ENCODE measurements at regions not wholly inside any gene's neighbourhood (a gene's known extent, or its start where the extent isn't known, plus 50 kb on each side); places are given as distances from the start of the nearest gene placed in this dataset.

GRCh38 chr4:186422296-186422695, 133.1 kb downstream of the MTNR1A start:
- 60 to 83% (median 73%) methylated on average over 2 of the region's 2 CpGs for WGBS, 4 donors
- TF ChIP-seq CTCF (IDR thresholded peaks at IDR 0.05) (no peak), POLR2A (IDR thresholded peaks at IDR 0.05) (no peak)
- no peak for DNase-seq

GRCh38 chr4:186416451-186417060, 138.8 kb downstream of the MTNR1A start:
- no peak for DNase-seq
- no peak for TF ChIP-seq CTCF (IDR thresholded peaks at IDR 0.05)
- no peak for TF ChIP-seq POLR2A (IDR thresholded peaks at IDR 0.05)

More at GRCh38 chr4:186422296-186422695, 133.1 kb downstream of the MTNR1A start:
- no peaks in the 10 kb centered on the region for H3K36me3 ChIP-seq (replicated peaks in 1 of 2)
- H3K27ac ChIP-seq: no peak overlapping the region
- H3K4me1 ChIP-seq (replicated peaks in 1 of 2): no peaks in the 10 kb centered on the region
- no peaks in the 10 kb centered on the region for H3K27me3 ChIP-seq
- H3K9me3 ChIP-seq (replicated peaks in 1 of 3): no peaks in the 10 kb centered on the region
- no peak overlapping the region for H3K4me3 ChIP-seq
- intact Hi-C loops (cut with DNase I): no loop called here

GRCh38 chr4:186414390-186414789, 141.0 kb downstream of the MTNR1A start:
- Histone ChIP-seq H3K27me3 (no peaks in the 10 kb centered on the region), H3K4me3 (no peak overlapping the region), H3K9me3 (replicated peaks in 1 of 3) (no peaks in the 10 kb centered on the region), H3K36me3 (replicated peaks in 1 of 2) (no peaks in the 10 kb centered on the region), H3K4me1 (replicated peaks in 1 of 2) (no peaks in the 10 kb centered on the region), H3K27ac (no peak overlapping the region)
- 82 to 96% (median 87%) methylated on average over 1 of the region's 1 CpG for WGBS, 4 donors
- intact Hi-C loops (cut with DNase I): no loop called here
- TF ChIP-seq CTCF (IDR thresholded peaks at IDR 0.05) (no peak), POLR2A (IDR thresholded peaks at IDR 0.05) (no peak)
- DNase-seq: no peak

More at GRCh38 chr4:186416451-186417060, 138.8 kb downstream of the MTNR1A start:
- no peak overlapping the region for H3K4me3 ChIP-seq
- intact Hi-C loops (cut with DNase I): no loop called here
- H3K4me1 ChIP-seq (replicated peaks in 1 of 2): no peaks in the 10 kb centered on the region
- 41 to 55% (median 49%) methylated on average over 5 of the region's 5 CpGs for WGBS, 4 donors
- H3K27me3 ChIP-seq: no peaks in the 10 kb centered on the region
- H3K27ac ChIP-seq: no peak overlapping the region
- no peaks in the 10 kb centered on the region for H3K36me3 ChIP-seq (replicated peaks in 1 of 2)
- no peaks in the 10 kb centered on the region for H3K9me3 ChIP-seq (replicated peaks in 1 of 3)

- no peak for TF ChIP-seq POLR2A (IDR thresholded peaks at IDR 0.05)
- no peak for TF ChIP-seq CTCF (IDR thresholded peaks at IDR 0.05)
- Histone ChIP-seq H3K27me3 (no peaks in the 10 kb centered on the region), H3K36me3 (replicated peaks in 1 of 2) (no peaks in the 10 kb centered on the region), H3K4me1 (replicated peaks in 1 of 2) (no peaks in the 10 kb centered on the region), H3K9me3 (replicated peaks in 1 of 3) (no peaks in the 10 kb centered on the region), H3K27ac (no peak overlapping the region), H3K4me3 (no peak overlapping the region)
- no peak for DNase-seq
- 75 to 84% (median 76%) methylated on average over 12 of the region's 12 CpGs for WGBS, 4 donors
- intact Hi-C loops (cut with DNase I): no loop called here
Observed at GRCh38 chr4:186405957-186406356, 140.0 kb downstream of the F11 start.

All from adrenal gland (tissue), 9 donors.